HEK293T (cell line): ENCODE measurements at regions not wholly inside any gene's neighbourhood (a gene's known extent, or its start where the extent isn't known, plus 50 kb on each side); places are given as distances from the start of the nearest gene placed in this dataset.

Source experiments
- CTCF ChIA-PET: fragments of 350-600 bp; formaldehyde crosslinking; extraction: SDS; loops from one replicate; lab custom pipeline; 2021; ENCODE audit warnings: antibody characterized with exemption, inconsistent platforms; lab: Yijun Ruan, JAX
- POLR2A ChIA-PET: fragments of 350-600 bp; formaldehyde crosslinking; extraction: SDS; loops from one replicate; lab custom pipeline; 2020; ENCODE audit warnings: antibody characterized with exemption, inconsistent platforms; lab: Yijun Ruan, JAX
- DNase-seq: peaks from one replicate; pipeline ENCODE4 v3.0.0; 2012; ENCODE audit warnings: mixed read lengths; ENCODE audit errors: extremely low spot score
- ARNT ChIP-seq: fragments of 450-650 bp; IDR thresholded peaks from 2 replicates; pipeline ENCODE4 v1.6.1; 2017; ENCODE audit warnings: mild to moderate bottlenecking
- BHLHE40 ChIP-seq: fragments of 450-650 bp; IDR thresholded peaks from 2 replicates; pipeline ENCODE4 v1.6.1; 2016; ENCODE audit warnings: mild to moderate bottlenecking, moderate library complexity, borderline replicate concordance
- CTBP1 ChIP-seq: fragments of 450-650 bp; IDR thresholded peaks from 2 replicates; pipeline ENCODE4 v1.6.1; 2016; ENCODE audit warnings: borderline replicate concordance
- ELF4 ChIP-seq: fragments of 450-650 bp; IDR thresholded peaks from 2 replicates; pipeline ENCODE4 v1.6.1; 2017; ENCODE audit warnings: antibody characterized with exemption
- FOXA1 ChIP-seq: fragments of 450-650 bp; IDR thresholded peaks from 2 replicates; pipeline ENCODE4 v1.6.1; 2016; ENCODE audit warnings: mild to moderate bottlenecking
- FOXK2 ChIP-seq: fragments of 450-650 bp; IDR thresholded peaks from 2 replicates; pipeline ENCODE4 v1.6.1; 2016; ENCODE audit warnings: mild to moderate bottlenecking
- FOXM1 ChIP-seq: fragments of 450-650 bp; IDR thresholded peaks from 2 replicates; pipeline ENCODE4 v1.6.1; 2017; ENCODE audit warnings: mild to moderate bottlenecking, borderline replicate concordance
- HDGF ChIP-seq: fragments of 450-650 bp; IDR thresholded peaks from 2 replicates; pipeline ENCODE4 v1.6.1; 2017; ENCODE audit warnings: antibody characterized with exemption, borderline replicate concordance
- L3MBTL2 ChIP-seq: fragments of 450-650 bp; conservative IDR thresholded peaks from 2 replicates; pipeline ENCODE4 v1.6.1; 2016; ENCODE audit warnings: mild to moderate bottlenecking
- LEF1 ChIP-seq: fragments of 450-650 bp; IDR thresholded peaks from 2 replicates; pipeline ENCODE4 v1.6.1; 2017; ENCODE audit warnings: mild to moderate bottlenecking, borderline replicate concordance
- NFRKB ChIP-seq: fragments of 450-650 bp; IDR thresholded peaks from 2 replicates; pipeline ENCODE4 v1.6.1; 2016; ENCODE audit warnings: mild to moderate bottlenecking, moderate library complexity
- SP1 ChIP-seq: fragments of 450-650 bp; IDR thresholded peaks from 2 replicates; pipeline ENCODE4 v1.6.1; 2017
- SUZ12 ChIP-seq: fragments of 450-650 bp; IDR thresholded peaks from 2 replicates; pipeline ENCODE4 v1.6.1; 2016; ENCODE audit warnings: mild to moderate bottlenecking
- TARDBP ChIP-seq: fragments of 450-650 bp; IDR thresholded peaks from 2 replicates; pipeline ENCODE4 v1.6.1; 2016
- ZNF384 ChIP-seq: fragments of 450-650 bp; IDR thresholded peaks from 2 replicates; pipeline ENCODE4 v1.6.1; 2016
- TF ChIP-seq, protein P1 (sequence below): fragments of 450-650 bp; IDR thresholded peaks from 2 replicates; pipeline ENCODE4 v1.6.1; 2016

DNA sequence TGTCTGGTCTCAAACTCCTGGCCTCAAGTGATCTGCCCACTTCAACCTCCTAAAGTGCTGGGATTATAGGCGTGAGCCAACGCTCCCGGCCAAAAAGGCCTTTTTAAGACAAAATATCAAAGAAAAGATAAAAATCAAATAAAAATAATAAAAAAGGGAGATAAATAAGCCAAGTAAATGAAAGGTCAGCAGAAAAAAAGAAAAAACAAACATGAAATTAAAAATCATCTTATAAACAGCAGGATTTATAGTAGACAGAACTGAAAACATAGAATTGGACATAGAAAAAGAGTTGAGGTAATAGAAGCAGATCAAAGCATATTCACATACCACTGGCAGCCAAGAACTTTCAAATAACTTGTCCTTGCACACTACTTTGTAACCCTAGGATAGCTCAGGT, 983.4 kb downstream of the ROBO2 start:
- ChIA-PET POLR2A (no interaction called here), CTCF (no interaction called here)
- TF ChIP-seq HDGF = no peak
- TF ChIP-seq L3MBTL2 = no peak
- TF ChIP-seq ZNF384 = no peak
- no peak for TF ChIP-seq ARNT
- no peak for TF ChIP-seq NFRKB
- TF ChIP-seq FOXK2 = no peak
- no peak for TF ChIP-seq CTBP1
- TF ChIP-seq SUZ12 = no peak
- TF ChIP-seq LEF1 = no peak
- TF ChIP-seq ELF4 = no peak
- no peak for TF ChIP-seq SP1
- TF ChIP-seq, protein P1, sequence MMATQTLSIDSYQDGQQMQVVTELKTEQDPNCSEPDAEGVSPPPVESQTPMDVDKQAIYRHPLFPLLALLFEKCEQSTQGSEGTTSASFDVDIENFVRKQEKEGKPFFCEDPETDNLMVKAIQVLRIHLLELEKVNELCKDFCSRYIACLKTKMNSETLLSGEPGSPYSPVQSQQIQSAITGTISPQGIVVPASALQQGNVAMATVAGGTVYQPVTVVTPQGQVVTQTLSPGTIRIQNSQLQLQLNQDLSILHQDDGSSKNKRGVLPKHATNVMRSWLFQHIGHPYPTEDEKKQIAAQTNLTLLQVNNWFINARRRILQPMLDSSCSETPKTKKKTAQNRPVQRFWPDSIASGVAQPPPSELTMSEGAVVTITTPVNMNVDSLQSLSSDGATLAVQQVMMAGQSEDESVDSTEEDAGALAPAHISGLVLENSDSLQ = no peak
- no peak for TF ChIP-seq FOXM1
- TF ChIP-seq TARDBP = no peak
- no peak for TF ChIP-seq BHLHE40
- TF ChIP-seq FOXA1 = no peak
- no peak for DNase-seq

DNA sequence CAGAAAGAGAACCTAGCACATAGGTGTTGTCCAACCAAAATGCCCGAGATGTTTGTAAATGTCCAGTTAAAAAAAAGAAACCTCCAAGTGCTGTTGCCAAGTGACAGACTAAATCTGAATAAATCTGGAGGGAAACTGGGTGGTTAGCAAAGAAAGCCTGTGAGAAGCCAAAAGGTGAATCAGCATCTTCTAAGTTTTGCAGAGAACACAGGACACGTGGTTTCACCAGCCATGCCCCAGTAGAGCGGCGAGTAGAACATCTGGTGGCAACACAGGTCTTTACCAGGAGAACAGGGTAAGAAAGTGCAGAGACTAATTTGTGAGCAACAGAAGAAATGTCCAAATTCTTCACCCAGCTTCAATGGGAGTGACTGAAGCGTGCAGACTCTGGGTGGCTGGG, 986.0 kb downstream of the ROBO2 start:
- no peak for DNase-seq
- ChIA-PET CTCF (no interaction called here), POLR2A (no interaction called here)
- TF ChIP-seq FOXM1 (no peak), FOXK2 (no peak), ELF4 (no peak), TARDBP (no peak), LEF1 (no peak), SUZ12 (no peak), HDGF (no peak)

DNA sequence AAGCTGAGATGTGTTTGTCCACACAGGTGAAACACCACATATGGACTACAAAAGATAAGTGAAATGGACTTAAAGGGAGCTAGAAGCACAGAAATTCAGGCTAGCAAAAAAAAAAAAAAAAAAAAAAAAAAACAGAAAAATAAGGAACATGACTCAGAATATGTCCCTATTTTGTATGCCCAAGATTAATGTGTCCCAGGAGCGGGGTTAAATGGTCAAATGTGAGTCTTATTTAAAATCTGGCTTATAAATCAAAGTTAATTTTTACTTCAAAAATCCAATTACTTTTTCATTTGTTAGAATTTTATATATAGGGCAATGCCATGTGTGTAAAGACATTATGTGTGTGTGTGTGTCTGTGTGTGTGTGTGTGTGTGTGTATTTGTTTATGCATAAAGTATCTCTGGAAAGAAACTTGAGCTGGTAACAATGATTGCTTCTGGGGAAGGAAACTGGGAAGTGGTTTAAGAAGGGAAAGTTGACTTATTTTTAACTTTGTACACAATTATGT, 986.5 kb downstream of the ROBO2 start:
- ChIA-PET POLR2A (no interaction called here), CTCF (no interaction called here)
- no peak for DNase-seq
- TF ChIP-seq, protein P1 = no peak
- TF ChIP-seq SP1 (no peak), FOXA1 (no peak), FOXK2 (no peak), HDGF (no peak), CTBP1 (no peak), ARNT (no peak), BHLHE40 (no peak), TARDBP (no peak), NFRKB (no peak), LEF1 (no peak), ELF4 (no peak), FOXM1 (no peak), L3MBTL2 (no peak), ZNF384 (no peak), SUZ12 (no peak)

DNA sequence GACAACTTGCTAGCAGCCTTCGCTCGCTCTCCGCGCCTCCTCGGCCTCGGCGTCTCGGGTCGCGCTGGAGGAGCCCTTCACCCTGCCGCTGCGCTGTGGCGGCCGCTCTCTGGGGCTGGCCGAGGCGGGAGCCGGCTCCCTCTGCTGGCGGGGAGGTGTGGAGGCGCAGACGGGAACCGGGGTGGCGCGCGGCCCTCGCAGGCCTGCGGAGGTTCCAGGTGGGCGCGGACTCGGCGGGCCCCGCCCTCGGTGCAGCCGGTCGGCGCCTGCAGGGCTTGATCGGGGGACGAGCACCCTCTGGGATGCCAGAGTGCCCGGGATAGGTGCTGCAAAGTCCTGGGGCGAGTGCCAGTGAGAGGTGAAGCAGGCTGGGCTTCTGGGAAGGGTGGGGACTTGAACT, 989.9 kb downstream of the ROBO2 start:
- DNase-seq = no peak
- TF ChIP-seq LEF1 = no peak
- no peak for TF ChIP-seq TARDBP
- TF ChIP-seq FOXK2 = no peak
- no peak for TF ChIP-seq FOXA1
- TF ChIP-seq HDGF = no peak
- TF ChIP-seq, protein P1 = no peak
- no peak for TF ChIP-seq SUZ12
- no peak for TF ChIP-seq L3MBTL2
- no peak for TF ChIP-seq SP1
- no peak for TF ChIP-seq ELF4
- TF ChIP-seq ZNF384 = no peak
- TF ChIP-seq BHLHE40 = no peak
- no peak for TF ChIP-seq ARNT
- TF ChIP-seq NFRKB = no peak
- no peak for TF ChIP-seq FOXM1
- no peak for TF ChIP-seq CTBP1
- POLR2A ChIA-PET = no interaction called here
- CTCF ChIA-PET = no interaction called here

DNA sequence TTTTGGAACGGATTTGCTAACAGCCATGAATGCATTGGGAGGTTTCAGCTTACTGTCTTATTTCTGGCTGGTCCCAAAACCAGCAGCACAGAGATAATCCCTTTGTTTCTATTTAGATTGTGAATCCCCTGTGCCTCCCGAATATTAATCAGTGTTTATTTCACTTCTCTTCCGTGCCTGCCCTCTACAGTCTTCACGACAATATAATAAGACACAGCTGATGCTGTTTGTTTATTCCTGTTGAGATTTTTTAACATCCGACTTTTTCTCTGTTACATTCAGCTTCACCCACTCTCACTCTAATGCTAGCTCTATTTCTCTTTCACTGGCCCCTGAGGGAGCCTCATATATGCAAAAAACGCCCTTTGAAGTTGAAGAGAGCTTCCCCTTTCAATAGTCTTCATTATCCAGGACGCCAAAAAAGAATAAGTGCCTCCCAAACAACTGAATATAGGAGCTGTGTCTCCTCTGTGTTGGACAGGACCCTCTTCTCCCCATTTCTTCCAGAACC, 995.3 kb downstream of the ROBO2 start:
- ChIA-PET CTCF (no interaction called here), POLR2A (no interaction called here)
- no peak for TF ChIP-seq HDGF
- TF ChIP-seq TARDBP = no peak
- no peak for TF ChIP-seq FOXK2
- TF ChIP-seq SUZ12 = no peak
- DNase-seq = no peak

DNA sequence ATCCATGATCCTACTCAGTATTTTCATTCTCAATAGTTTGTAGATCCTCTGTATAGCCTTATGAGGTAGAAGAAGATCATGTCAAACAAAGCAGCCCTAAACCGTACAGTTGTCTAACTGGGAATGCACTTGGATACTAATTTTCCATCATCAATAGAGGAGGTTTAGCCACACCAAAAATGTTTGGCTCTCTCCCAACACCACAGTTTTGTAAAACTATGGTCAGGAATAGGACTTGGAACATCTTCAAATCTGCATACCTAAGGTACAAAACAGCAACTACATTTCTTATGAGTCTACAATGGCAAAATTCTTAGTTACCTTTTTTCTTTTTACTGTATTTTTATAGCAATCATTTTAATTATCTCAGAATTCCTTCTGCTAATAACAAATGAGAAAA, 1001.6 kb downstream of the ROBO2 start:
- ChIA-PET CTCF (no interaction called here), POLR2A (no interaction called here)
- no peak for TF ChIP-seq L3MBTL2
- TF ChIP-seq BHLHE40 = no peak
- TF ChIP-seq ARNT = no peak
- no peak for TF ChIP-seq NFRKB
- no peak for TF ChIP-seq LEF1
- TF ChIP-seq HDGF = no peak
- no peak for TF ChIP-seq SP1
- TF ChIP-seq FOXK2 = no peak
- no peak for TF ChIP-seq SUZ12
- TF ChIP-seq CTBP1 = no peak
- no peak for TF ChIP-seq ELF4
- no peak for TF ChIP-seq ZNF384
- DNase-seq = no peak
